ENCODE measurements at regions not wholly inside any gene's neighbourhood (a gene's known extent, or its start where the extent isn't known, plus 50 kb on each side); places are given as distances from the start of the nearest gene placed in this dataset.

DNA sequence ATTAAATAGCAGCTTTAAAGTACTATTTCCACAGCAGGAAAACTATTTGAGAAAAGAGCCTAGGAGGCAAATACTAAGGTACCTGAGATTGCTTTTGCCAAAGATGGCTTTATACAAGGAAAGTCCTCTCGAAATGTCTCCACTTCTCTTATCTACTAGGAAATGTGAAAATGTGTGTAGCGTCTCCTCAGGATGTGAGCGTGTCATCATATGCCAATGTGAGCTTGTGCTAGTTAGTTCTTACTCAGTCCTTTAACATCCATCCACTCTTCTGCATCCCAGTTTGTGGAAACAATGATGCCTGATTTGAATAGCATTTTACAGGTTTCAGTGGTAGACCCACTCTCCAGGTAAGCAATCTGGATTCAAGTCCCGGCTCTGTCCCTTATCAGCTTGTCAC lies 421.0 kb downstream of the DYNC2H1 start:
- DNase-seq = no peak

- DNase-seq = no peak
Measured at GRCh38 chr11:103532133-103532788, 423.0 kb downstream of the DYNC2H1 start.

DNA sequence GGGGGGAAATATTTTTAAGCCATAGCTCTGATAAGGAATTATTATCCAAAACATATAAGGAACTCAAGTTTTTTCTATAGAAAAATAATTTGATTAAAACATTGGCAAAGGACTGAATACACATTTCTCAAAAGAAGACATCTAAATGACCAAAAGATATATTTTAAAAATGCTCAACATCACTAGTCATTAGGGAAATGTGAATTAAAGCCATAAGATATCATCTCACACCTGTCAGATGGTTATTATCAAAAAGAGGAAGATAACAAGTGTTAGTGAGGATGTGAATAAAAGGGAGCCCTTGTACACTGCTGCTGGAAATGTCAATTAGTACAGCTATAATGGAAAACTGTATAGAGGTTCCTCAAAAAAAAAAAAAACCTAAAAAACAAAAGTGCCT lies 425.0 kb downstream of the DYNC2H1 start:
- no peak for DNase-seq

DNA sequence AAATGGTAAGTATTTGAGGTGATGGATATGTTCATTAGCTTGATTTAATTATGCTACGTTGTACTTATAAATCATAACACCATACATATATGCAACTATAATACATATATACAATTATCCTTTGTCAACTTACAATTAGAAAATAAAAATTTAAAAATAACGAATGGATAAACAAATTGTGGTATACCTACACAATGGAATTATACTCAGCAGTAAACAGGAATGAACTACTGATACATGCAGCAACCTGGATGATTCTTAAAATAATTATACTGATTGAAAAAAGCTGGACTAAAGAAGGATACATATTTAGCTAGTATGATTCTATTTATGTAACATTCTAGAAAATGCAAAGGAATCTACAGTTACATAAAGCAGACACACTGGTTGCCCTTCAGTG lies 425.7 kb downstream of the DYNC2H1 start:
- DNase-seq = no peak

GRCh38 chr11:103536335-103536722 lies 427.1 kb downstream of the DYNC2H1 start:
- DNase-seq = no peak

DNA sequence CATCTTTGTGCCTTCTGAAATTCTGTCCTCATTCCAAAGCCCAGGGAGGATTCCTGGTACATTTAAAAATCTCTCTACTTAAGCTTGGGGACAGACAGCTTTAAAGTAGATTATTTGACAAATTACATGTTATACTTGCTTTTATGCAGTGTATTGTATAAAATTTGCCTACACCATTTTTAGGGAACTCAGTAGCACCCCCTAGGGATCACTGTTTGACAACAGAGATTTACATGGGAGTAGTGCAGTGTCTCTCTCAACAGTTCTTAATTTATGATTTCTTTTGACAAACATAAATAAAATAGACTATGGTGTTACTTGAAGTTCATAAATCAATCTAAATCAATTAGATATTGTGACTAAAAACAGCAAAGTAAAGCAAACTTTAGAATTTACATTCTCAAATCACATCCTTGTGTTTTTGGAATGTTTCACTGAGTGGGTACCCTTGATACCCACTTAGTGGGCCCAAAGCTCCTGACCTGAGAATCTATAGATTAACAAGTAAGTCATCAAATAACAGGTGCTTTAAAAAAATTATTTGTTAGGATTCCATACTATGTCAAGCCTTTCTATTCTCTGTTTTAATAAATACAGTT lies 428.8 kb downstream of the DYNC2H1 start:
- no peak for DNase-seq

GRCh38 chr11:103539166-103539565 lies 429.9 kb downstream of the DYNC2H1 start:
- no peak for DNase-seq

DNA sequence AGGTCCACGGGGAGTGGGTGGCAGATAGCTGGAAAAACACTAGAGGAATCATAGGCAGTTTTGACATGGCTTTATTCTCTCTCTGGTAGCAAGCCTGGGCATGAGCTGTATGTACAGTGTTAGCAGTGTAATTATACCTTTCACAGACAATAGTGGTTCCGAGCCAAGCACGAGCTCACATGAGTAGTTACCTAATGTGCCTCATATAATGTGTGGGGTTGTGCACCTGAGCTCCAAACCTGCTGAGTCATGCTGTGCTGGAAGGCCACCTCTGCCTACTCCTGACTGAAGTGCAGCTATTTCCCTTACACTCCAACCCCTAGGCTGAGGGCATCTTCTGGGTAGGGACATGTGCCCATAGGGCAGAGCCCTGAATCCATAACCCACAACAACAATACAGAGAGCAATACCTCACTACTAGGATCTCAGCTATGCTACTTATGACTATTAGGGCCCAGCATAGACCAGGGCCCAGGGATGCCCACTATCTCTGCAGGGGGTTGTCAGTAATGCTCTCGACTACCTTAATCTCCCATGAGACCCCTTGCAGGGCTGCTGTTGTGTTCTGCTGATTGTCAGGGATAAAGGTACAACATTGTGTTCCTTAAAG lies 432.1 kb downstream of the DYNC2H1 start:
- DNase-seq = no peak

GRCh38 chr11:103542851-103543250 lies 433.6 kb downstream of the DYNC2H1 start:
- no peak for DNase-seq

DNA sequence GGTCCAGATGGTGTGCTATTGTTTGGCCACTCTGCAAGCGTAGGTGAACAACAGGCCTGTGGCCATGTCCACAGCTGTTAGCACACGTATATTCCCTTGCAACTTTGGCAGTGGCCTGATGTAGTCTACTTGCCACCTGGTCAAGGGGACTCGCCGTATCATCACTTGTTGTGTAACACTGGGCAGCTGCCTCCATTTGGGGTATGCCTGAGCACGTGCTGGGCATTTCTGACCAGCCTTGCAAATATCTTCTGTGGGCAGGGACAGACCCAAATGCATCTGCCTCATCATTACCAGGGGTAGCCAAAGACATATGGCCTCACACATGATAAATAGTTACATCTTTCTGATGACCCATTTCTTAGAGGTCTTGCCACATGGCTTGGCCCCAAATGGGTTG lies 434.2 kb downstream of the DYNC2H1 start:
- no peak for DNase-seq

DNA sequence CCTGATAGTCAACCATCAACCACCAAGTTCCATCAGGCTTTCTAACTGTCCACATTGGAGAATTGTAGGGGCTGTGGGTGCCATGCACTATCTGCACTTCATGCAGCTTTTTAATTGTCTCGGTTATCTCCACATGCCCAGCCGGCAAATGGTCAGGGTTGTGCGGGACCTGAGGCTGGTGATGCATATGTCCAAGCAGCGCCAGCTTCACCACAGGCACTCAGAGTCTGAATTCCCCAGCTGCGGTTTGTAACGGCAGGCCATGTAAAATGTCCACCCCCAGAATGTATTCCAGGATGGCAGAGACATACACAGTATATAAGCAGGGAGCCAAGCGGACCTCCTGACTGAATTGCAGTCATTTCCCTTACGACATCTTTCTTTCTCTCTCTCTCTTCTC lies 435.6 kb downstream of the DYNC2H1 start:
- no peak for DNase-seq

- DNase-seq = no peak
Measured at GRCh38 chr11:103545551-103545950, 436.3 kb downstream of the DYNC2H1 start.

DNA sequence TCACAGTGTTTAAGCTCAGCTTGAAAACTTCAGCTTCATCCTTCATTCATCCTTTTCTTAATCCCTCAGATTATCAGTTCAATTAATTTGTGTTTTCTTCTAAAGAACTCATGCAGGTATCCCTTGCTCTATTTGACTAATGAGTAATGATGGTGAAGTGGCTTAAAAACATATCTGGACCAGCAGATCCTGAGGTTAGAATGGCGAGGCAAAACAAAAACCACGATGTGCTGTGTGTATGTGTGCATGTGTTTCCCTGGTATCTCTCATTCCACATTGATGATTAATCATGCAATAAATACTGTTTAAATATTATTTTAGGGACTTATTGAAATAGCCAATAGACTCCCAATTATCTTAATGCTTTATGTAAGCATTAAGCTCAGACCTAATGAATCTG lies 437.0 kb downstream of the DYNC2H1 start:
- no peak for DNase-seq

DNA sequence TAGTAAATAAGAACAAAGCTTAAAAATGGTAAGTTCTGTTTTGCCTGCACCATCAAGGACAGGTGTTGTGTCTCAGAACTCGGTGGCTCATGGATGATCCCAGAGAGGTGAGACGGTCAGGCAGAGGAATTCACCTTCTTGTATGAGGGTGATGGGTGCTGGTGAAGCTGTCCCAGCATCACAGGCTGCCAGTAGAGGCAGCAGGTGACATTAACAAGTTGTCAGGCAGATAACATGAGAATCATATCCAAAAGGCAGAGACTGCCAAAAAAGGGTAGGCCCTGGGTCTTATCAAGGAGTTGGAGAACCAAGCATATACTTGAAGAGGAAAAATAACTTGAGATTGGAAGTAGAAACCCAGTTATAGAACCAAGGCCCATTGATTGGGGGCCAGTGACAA lies 437.8 kb downstream of the DYNC2H1 start:
- no peak for DNase-seq

DNA sequence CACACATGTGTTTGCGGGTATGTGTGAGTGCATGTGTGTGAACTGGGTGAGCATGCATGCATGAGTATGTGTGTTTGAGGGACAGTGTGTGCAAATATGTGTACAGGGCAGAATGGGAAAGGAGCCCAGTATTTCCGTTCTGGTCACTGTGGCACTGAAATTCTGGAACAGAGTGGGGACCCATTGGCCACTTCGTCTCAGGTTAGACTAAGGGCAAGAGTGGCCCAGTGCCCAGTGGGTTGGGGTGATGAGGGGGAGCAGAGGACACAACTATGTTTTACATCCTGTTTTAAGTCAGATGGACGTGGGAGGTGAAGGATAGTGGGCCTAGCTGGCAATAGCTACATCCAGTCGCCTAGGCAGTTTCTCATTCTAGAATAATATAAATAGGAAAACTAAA lies 438.5 kb downstream of the DYNC2H1 start:
- DNase-seq = no peak

DNA sequence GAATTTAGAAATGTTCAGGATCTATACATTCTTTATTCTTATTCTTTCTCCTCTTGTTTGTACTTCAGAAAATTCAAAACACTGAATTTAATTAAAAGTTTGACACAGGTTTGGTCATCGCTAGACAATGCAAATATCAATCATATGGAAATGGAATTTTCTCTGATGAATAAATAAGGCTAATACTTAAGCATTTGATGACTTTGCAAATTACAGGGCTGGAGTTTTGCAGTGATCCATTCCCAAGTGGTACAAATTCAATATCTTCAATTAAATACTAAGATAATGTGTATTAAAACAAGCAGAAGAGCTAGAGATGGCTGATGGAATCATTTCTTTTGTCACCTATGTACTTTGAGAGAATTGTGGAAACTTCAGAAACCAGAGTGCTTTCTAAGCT lies 439.6 kb downstream of the DYNC2H1 start:
- DNase-seq = no peak

GRCh38 chr11:103550811-103551210 lies 441.6 kb downstream of the DYNC2H1 start:
- DNase-seq = no peak

- DNase-seq = no peak
Measured at GRCh38 chr11:103552086-103552485, 442.9 kb downstream of the DYNC2H1 start.

GRCh38 chr11:103556171-103556570 lies 446.9 kb downstream of the DYNC2H1 start:
- no peak for DNase-seq

DNA sequence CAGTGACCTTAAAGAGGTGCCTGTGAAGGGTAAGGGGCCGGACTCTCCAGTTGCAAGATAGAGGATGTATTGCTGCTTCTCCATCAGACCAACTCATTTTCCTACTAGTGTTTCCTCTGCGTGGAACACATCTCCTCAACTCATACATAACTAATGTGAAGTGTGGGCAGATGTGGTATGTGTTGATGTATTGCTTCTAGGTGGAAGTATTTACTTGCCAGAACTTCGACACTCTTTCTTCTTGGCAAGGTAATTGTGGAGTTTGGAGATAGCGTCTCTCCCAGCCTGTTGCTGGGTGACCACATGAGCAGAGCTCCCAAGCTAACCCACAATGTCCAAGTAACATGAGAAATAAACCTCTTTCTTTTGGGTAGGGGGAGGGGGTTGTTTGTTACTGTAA lies 456.9 kb downstream of the DYNC2H1 start:
- DNase-seq = no peak

- no peak for DNase-seq
Measured at GRCh38 chr11:103581760-103582159, 454.7 kb upstream of the DDI1 start.

GRCh38 chr11:103582351-103582909 lies 454.0 kb upstream of the DDI1 start:
- no peak for DNase-seq

GRCh38 chr11:103584021-103584420 lies 452.4 kb upstream of the DDI1 start:
- no peak for DNase-seq

- DNase-seq = no peak
Measured at GRCh38 chr11:103584720-103585119, 451.7 kb upstream of the DDI1 start.

Measured in tongue (tissue), 1 donor.